ENCODE measurements at regions not wholly inside any gene's neighbourhood (a gene's known extent, or its start where the extent isn't known, plus 50 kb on each side); places are given as distances from the start of the nearest gene placed in this dataset.

GRCh38 chr10:85542936-85543730 lies 823.5 kb downstream of the GRID1 start:
- DNase-seq (ENCODE audit: low read depth) (peak; percentile 73), FAIRE-seq (no peak)
- no peak overlapping the region for H3K4me3 ChIP-seq (ENCODE audit: low read depth, low read length)
- no peaks in the 10 kb centered on the region for H3K27me3 ChIP-seq (ENCODE audit: control insufficient read depth, insufficient read depth, low read length)
- H3K36me3 ChIP-seq (ENCODE audit: control insufficient read depth, insufficient read depth, low read length), result no peaks in the 10 kb centered on the region
- TF ChIP-seq CTCF (IDR thresholded peaks at IDR 0.05; ENCODE audit: insufficient read depth, low read length, severe bottlenecking), result no peak

GRCh38 chr10:85544956-85545355 lies 821.6 kb downstream of the GRID1 start:
- no peaks in the 10 kb centered on the region for H3K36me3 ChIP-seq (ENCODE audit: control insufficient read depth, insufficient read depth, low read length)
- H3K27me3 ChIP-seq (ENCODE audit: control insufficient read depth, insufficient read depth, low read length), result no peaks in the 10 kb centered on the region
- no peak overlapping the region for H3K4me3 ChIP-seq (ENCODE audit: low read depth, low read length)
- peak; percentile 89 for DNase-seq (ENCODE audit: low read depth)
- FAIRE-seq, result peak; percentile 28
- no peak for TF ChIP-seq CTCF (IDR thresholded peaks at IDR 0.05; ENCODE audit: insufficient read depth, low read length, severe bottlenecking)

DNA sequence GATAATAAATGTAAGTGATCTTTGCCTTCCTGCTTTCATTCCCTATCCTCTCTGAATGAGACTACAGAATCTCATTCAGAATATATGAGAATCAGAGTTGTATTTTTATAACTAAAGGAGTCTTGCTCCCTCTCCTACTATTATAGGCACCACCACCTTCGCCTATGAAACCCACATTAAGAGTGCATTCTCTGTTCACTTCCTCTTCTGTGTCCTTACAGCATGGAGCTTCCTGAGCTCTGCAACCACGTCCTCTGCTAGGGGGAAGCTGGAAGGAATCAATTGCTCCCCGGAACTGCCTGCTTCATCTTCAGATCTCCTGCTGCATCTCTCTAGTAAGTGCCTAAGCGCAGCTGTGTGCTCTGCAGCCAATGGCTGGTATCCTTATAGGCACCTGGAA lies 820.7 kb downstream of the GRID1 start:
- H3K4me3 ChIP-seq (ENCODE audit: low read depth, low read length), result no peak overlapping the region
- no peaks in the 10 kb centered on the region for H3K27me3 ChIP-seq (ENCODE audit: control insufficient read depth, insufficient read depth, low read length)
- no peaks in the 10 kb centered on the region for H3K36me3 ChIP-seq (ENCODE audit: control insufficient read depth, insufficient read depth, low read length)
- no peak for FAIRE-seq
- TF ChIP-seq CTCF (IDR thresholded peaks at IDR 0.05; ENCODE audit: insufficient read depth, low read length, severe bottlenecking), result no peak
- no peak for DNase-seq (ENCODE audit: low read depth)

DNA sequence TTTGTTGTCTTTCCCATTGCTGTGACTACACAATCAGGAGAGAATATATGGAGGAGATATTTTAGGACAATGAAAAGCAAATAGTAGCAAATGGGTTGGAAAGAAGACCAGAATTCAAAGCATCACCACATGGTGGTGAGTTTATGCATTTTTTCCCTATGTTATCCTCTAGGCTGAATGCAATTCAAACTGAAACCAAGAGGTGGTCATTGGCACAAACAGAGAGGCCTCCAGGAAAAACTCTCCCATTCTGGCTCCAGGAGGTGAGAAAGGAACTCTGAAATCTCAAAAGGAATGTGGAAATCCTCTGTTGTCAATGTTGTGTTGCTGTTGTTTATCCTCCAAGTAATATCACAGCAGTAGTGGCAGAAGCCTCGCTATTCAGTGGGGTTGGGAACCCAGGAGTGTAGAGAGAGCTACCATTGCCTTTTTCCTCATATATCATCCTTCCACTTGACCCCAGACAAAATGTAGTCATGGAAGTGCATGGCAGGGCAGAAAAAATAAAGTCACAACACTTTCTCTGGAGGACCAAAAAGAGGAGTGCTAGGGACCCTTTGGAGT lies 819.1 kb downstream of the GRID1 start:
- no peak for FAIRE-seq
- TF ChIP-seq CTCF (IDR thresholded peaks at IDR 0.05; ENCODE audit: insufficient read depth, low read length, severe bottlenecking), result no peak
- no peaks in the 10 kb centered on the region for H3K36me3 ChIP-seq (ENCODE audit: control insufficient read depth, insufficient read depth, low read length)

GRCh38 chr10:85548034-85548433 lies 818.6 kb downstream of the GRID1 start:
- TF ChIP-seq CTCF (IDR thresholded peaks at IDR 0.05; ENCODE audit: insufficient read depth, low read length, severe bottlenecking), result peak; percentile 66
- DNase-seq (ENCODE audit: low read depth) (peak; percentile 95), FAIRE-seq (no peak)
- Histone ChIP-seq H3K4me3 (ENCODE audit: low read depth, low read length) (no peak overlapping the region), H3K27me3 (ENCODE audit: control insufficient read depth, insufficient read depth, low read length) (no peaks in the 10 kb centered on the region), H3K36me3 (ENCODE audit: control insufficient read depth, insufficient read depth, low read length) (no peaks in the 10 kb centered on the region)

More for the DNA sequence above, 819.1 kb downstream of the GRID1 start:
- Histone ChIP-seq H3K27me3 (ENCODE audit: control insufficient read depth, insufficient read depth, low read length) (no peaks in the 10 kb centered on the region), H3K4me3 (ENCODE audit: low read depth, low read length) (no peak overlapping the region)
- no peak for DNase-seq (ENCODE audit: low read depth)

Data from bronchial epithelial cell (primary cell).